LNCAP (cell line): ENCODE measurements at regions not wholly inside any gene's neighbourhood (a gene's known extent, or its start where the extent isn't known, plus 50 kb on each side); places are given as distances from the start of the nearest gene placed in this dataset.

Experiments used
- TF ChIP-seq, protein P1 (sequence below): fragments of 450-650 bp; IDR thresholded peaks from 2 replicates; pipeline ENCODE4 v1.5.1; 2017; ENCODE audit warnings: mild to moderate bottlenecking

DNA sequence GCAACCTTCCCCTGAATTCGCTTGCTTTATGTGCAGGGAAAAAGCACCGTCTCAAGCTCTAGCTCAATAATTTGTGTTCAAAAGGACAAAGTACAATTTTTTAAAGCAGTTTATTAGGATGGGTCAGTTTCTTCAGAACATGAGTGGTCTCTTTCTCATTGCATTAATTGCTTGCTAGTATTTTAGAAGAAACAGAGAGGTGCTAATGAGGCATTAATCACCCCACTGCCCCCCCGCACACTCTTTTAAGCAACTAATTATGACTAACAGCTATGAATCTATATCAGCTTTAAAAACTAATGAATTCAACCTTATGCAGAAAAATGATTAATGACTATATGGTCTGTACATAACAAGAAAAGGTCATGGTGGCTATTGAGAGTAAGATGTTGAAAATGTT is 262.1 kb upstream of the ST6GAL2 start:
- TF ChIP-seq, protein P1, sequence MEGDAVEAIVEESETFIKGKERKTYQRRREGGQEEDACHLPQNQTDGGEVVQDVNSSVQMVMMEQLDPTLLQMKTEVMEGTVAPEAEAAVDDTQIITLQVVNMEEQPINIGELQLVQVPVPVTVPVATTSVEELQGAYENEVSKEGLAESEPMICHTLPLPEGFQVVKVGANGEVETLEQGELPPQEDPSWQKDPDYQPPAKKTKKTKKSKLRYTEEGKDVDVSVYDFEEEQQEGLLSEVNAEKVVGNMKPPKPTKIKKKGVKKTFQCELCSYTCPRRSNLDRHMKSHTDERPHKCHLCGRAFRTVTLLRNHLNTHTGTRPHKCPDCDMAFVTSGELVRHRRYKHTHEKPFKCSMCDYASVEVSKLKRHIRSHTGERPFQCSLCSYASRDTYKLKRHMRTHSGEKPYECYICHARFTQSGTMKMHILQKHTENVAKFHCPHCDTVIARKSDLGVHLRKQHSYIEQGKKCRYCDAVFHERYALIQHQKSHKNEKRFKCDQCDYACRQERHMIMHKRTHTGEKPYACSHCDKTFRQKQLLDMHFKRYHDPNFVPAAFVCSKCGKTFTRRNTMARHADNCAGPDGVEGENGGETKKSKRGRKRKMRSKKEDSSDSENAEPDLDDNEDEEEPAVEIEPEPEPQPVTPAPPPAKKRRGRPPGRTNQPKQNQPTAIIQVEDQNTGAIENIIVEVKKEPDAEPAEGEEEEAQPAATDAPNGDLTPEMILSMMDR: no peak

- TF ChIP-seq, protein P1: no peak
Measured at GRCh38 chr2:107148496-107148895, 262.5 kb upstream of the ST6GAL2 start.

DNA sequence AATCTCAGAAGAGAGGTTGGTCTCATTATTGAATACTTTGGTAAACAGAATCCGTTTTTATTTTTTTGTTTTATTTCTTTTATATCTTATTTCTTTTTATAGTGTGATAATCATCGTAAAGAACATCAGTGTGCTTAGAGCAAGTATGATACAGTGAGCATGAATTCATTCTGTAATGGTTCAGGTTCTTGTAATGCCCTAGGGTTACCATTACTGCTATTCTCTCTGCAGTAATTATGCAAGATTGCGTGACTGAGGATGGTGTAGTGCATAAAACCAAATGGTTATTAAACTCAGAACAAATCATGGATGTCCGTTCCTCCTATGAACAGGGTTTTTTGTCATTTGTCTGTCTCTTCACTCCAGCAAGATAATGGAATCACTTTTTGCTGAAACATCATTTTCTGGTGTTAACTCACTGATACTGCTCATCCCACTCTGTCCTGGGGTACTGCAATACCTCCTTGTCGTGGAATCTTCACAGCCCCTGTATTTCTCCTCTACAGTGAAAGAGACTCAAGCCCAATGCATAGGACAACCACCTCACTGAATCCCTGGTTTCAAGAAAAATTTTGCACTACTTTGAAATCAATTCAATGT is 274.8 kb upstream of the ST6GAL2 start:
- TF ChIP-seq, protein P1: no peak

GRCh38 chr2:107168141-107168540 is 282.2 kb upstream of the ST6GAL2 start:
- TF ChIP-seq, protein P1: no peak

GRCh38 chr2:107174171-107174570 is 288.2 kb upstream of the ST6GAL2 start:
- TF ChIP-seq, protein P1: no peak

- TF ChIP-seq, protein P1: no peak
Measured at GRCh38 chr2:107182981-107183380, 297.0 kb upstream of the ST6GAL2 start.

GRCh38 chr2:107187870-107188269 is 301.9 kb upstream of the ST6GAL2 start:
- TF ChIP-seq, protein P1: no peak

DNA sequence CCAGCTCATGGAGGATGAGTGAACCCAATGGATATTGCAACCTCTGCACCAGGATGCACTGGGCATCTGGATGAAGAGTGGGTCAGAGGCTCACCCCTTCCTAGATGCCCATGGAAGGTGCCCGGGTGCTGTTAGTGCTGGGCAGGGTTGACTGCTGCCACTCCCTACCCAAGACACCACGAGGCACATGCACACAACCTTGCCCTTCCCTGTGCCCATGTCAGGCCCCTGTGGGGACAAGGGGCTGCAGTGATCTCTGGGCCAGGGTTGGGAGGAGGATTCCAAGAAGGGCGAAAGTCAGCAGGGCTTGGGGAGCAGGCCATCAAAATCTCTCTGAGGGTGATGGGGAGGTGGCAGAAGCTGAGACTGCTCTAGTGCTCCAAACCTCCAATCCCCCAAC is 309.7 kb upstream of the ST6GAL2 start:
- TF ChIP-seq, protein P1: no peak
